Activated naive CD4-positive, alpha-beta T cell treated with anti-CD3 and anti-CD28 coated beads for 36 hours (primary cell): ENCODE measurements at regions not wholly inside any gene's neighbourhood (a gene's known extent, or its start where the extent isn't known, plus 50 kb on each side); places are given as distances from the start of the nearest gene placed in this dataset.

Experiments used
- CTCF ChIA-PET: fragments of 350-600 bp; sonication (Branson Sonifier 250); formaldehyde crosslinking; loops from one replicate; lab custom pipeline; 2021; ENCODE audit warnings: antibody characterized with exemption; lab: Charles Lee
- DNase-seq: peaks from one replicate; pipeline ENCODE4 v3.0.0-alpha.2; 2020
- H3K27ac Mint-ChIP-seq: one replicate; pipeline ENCODE4 v1.8.0; 2021; ENCODE audit warnings: mild to moderate bottlenecking, mixed read lengths
- H3K27me3 Mint-ChIP-seq: one replicate; pipeline ENCODE4 v1.8.0; 2021; ENCODE audit warnings: low read depth, mixed read lengths
- H3K36me3 Mint-ChIP-seq: one replicate; pipeline ENCODE4 v1.8.0; 2021; ENCODE audit warnings: low read depth, mixed read lengths
- H3K4me1 Mint-ChIP-seq: one replicate; pipeline ENCODE4 v1.8.0; 2021; ENCODE audit warnings: low read depth, mixed read lengths
- H3K4me3 Mint-ChIP-seq: one replicate; pipeline ENCODE4 v1.8.0; 2021; ENCODE audit warnings: mild to moderate bottlenecking, moderate library complexity, mixed read lengths
- H3K9me3 Mint-ChIP-seq: one replicate; pipeline ENCODE4 v1.8.0; 2021; ENCODE audit warnings: mixed read lengths
- intact Hi-C: fragments of 100-400 bp; cut with micrococcal nuclease; formaldehyde crosslinking; loops from one replicate; pipeline ENCODE4 v1.15.1; 2023

- no peaks in the 10 kb centered on the region for H3K9me3 Mint-ChIP-seq
- intact Hi-C loops: no loop called here
- no peaks in the 10 kb centered on the region for H3K27me3 Mint-ChIP-seq
- no peak overlapping the region for H3K4me3 Mint-ChIP-seq
- H3K27ac Mint-ChIP-seq: no peak overlapping the region
- DNase-seq: no peak
- peaks cover 2% of the 10 kb centered on the region for H3K4me1 Mint-ChIP-seq
- no peaks in the 10 kb centered on the region for H3K36me3 Mint-ChIP-seq
- CTCF ChIA-PET: no interaction called here
These were observed 49.9 kb upstream of the SEPTIN5 start for GRCh38 chr22:19664406-19664805.
